H1 (cell line): ENCODE measurements at regions not wholly inside any gene's neighbourhood (a gene's known extent, or its start where the extent isn't known, plus 50 kb on each side); places are given as distances from the start of the nearest gene placed in this dataset.

Experiments
- CTCF ChIA-PET: fragments of 300-600 bp; sonication (Branson Sonifier 250); formaldehyde crosslinking; loops from one replicate; lab custom pipeline; 2021; ENCODE audit not compliant: partially characterized antibody; lab: Charles Lee
- POLR2A ChIA-PET: fragments of 300-600 bp; sonication (Branson Sonifier 250); formaldehyde crosslinking; loops from one replicate; lab custom pipeline; 2021; ENCODE audit warnings: inconsistent platforms; ENCODE audit not compliant: partially characterized antibody; lab: Charles Lee
- DNase-seq, 2 experiments: peaks; one replicate each; pipeline versions ENCODE4 v3.0.0 to v3.0.0-alpha.2; 2010 to 2022; ENCODE audit warnings: low spot score in 2 of 2, low read depth in 1 of 2, mixed read lengths in 1 of 2
- FAIRE-seq: peaks from 2 replicates; lab custom pipeline; 2011; peaks lifted over from hg19 to GRCh38; lab: Jason Lieb, UNC
- H2AFZ ChIP-seq: 2 replicates; pipeline ENCODE4 v1.8.1; 2012; ENCODE audit warnings: low read length, inconsistent platforms
- H2AK5ac ChIP-seq: 2 replicates; pipeline ENCODE4 v1.6.1; 2013; ENCODE audit warnings: low read depth, low read length
- H2BK120ac ChIP-seq: replicated peaks from 2 replicates; pipeline ENCODE3; 2013; ENCODE audit warnings: low read depth, low read length, inconsistent platforms
- H2BK12ac ChIP-seq: 2 replicates; pipeline ENCODE4 v1.6.1; 2013; ENCODE audit warnings: low read depth, low read length
- H2BK15ac ChIP-seq: 2 replicates; pipeline ENCODE4 v1.6.1; 2013; ENCODE audit warnings: low read length
- H2BK20ac ChIP-seq: 2 replicates; pipeline ENCODE4 v1.6.1; 2013; ENCODE audit warnings: low read length
- H2BK5ac ChIP-seq: 2 replicates; pipeline ENCODE4 v1.6.1; 2013; ENCODE audit warnings: low read depth, low read length
- H3K14ac ChIP-seq: 2 replicates; pipeline ENCODE4 v1.6.1; 2013; ENCODE audit warnings: inconsistent platforms; ENCODE audit not compliant: insufficient read length
- H3K18ac ChIP-seq: 2 replicates; pipeline ENCODE4 v1.6.1; 2013; ENCODE audit warnings: low read length; ENCODE audit errors: extremely low read depth
- H3K23ac ChIP-seq: 2 replicates; pipeline ENCODE4 v1.6.1; 2013; ENCODE audit warnings: inconsistent platforms; ENCODE audit not compliant: insufficient read length
- H3K23me2 ChIP-seq: 2 replicates; pipeline ENCODE4 v1.6.1; 2013; ENCODE audit warnings: low read depth, low read length
- H3K27ac ChIP-seq: 2 replicates; pipeline ENCODE4 v1.6.1; 2011; ENCODE audit warnings: low read depth, low read length, inconsistent platforms
- H3K27me3 ChIP-seq, 4 experiments: replicated peaks in 1 of 4; 1 replicate in 1 of 4; 2 replicates in 3 of 4; pipeline versions ENCODE4 v1.6.1 to v1.8.1; 2011 to 2013; ENCODE audit warnings: low read length in 3 of 4, mild to moderate bottlenecking in 3 of 4, inconsistent platforms in 2 of 4, mixed read lengths in 2 of 4, moderate library complexity in 1 of 4; ENCODE audit not compliant: control insufficient read depth in 3 of 4, insufficient read depth in 3 of 4; ENCODE audit errors: extremely low read depth in 1 of 4
- H3K36me3 ChIP-seq, 4 experiments: 2 replicates each; pipeline versions ENCODE4 v1.6.1 to v1.8.1; 2011 to 2013; ENCODE audit warnings: mild to moderate bottlenecking in 4 of 4, low read length in 3 of 4, moderate library complexity in 2 of 4, control low read depth in 1 of 4, inconsistent platforms in 1 of 4; ENCODE audit not compliant: insufficient read depth in 4 of 4, control insufficient read depth in 2 of 4
- H3K4ac ChIP-seq: replicated peaks from 2 replicates; pipeline ENCODE3; 2013; ENCODE audit warnings: low read length, low read depth, mixed read lengths, inconsistent platforms; ENCODE audit not compliant: insufficient read length
- H3K4me1 ChIP-seq, 4 experiments: replicated peaks in 1 of 4; 1 replicate in 1 of 4; 2 replicates in 3 of 4; pipeline versions ENCODE4 v1.6.1 to v1.8.1; 2011 to 2013; ENCODE audit warnings: low read length in 3 of 4, inconsistent platforms in 2 of 4, mixed read lengths in 1 of 4; ENCODE audit not compliant: insufficient read depth in 4 of 4, control insufficient read depth in 3 of 4
- H3K4me2 ChIP-seq, 2 experiments: 2 replicates each; pipeline versions ENCODE4 v1.6.1 to v1.8.1; 2011 to 2013; ENCODE audit warnings: low read depth in 2 of 2, low read length in 2 of 2, control low read depth in 1 of 2, inconsistent platforms in 1 of 2, mild to moderate bottlenecking in 1 of 2; ENCODE audit not compliant: insufficient read depth in 1 of 2
- H3K4me3 ChIP-seq, 4 experiments: fragments of 200-600, 300-600 bp in 1 of 4; sonication (generic), shearing (Covaris generic), sonication (Bioruptor Twin) in 1 of 4; 2 replicates each; pipeline versions ENCODE4 v1.5.1 to v1.8.1; 2011 to 2016; ENCODE audit warnings: low read length in 4 of 4, low read depth in 3 of 4, control low read depth in 2 of 4, inconsistent platforms in 2 of 4, mild to moderate bottlenecking in 2 of 4, mixed read lengths in 1 of 4, moderate library complexity in 1 of 4; ENCODE audit not compliant: insufficient read depth in 2 of 4; ENCODE audit errors: extremely low read depth in 1 of 4
- H3K56ac ChIP-seq: replicated peaks from 2 replicates; pipeline ENCODE3; 2013; ENCODE audit warnings: low read depth, mild to moderate bottlenecking, mixed read lengths, low read length, inconsistent platforms; ENCODE audit not compliant: insufficient read length
- H3K79me1 ChIP-seq: 2 replicates; pipeline ENCODE4 v1.6.1; 2013; ENCODE audit warnings: low read depth, low read length, control low read depth
- H3K79me2 ChIP-seq, 2 experiments: 2 replicates each; pipeline versions ENCODE4 v1.6.1 to v1.8.1; 2012 to 2013; ENCODE audit warnings: low read length in 2 of 2, mild to moderate bottlenecking in 2 of 2, inconsistent platforms in 1 of 2; ENCODE audit not compliant: insufficient read depth in 2 of 2, control insufficient read depth in 1 of 2
- H3K9ac ChIP-seq, 4 experiments: replicated peaks in 1 of 4; 1 replicate in 1 of 4; 2 replicates in 3 of 4; pipeline versions ENCODE4 v1.6.1 to v1.8.1; 2011 to 2013; ENCODE audit warnings: low read depth in 3 of 4, low read length in 3 of 4, control low read depth in 2 of 4, mild to moderate bottlenecking in 2 of 4, moderate library complexity in 2 of 4, inconsistent platforms in 1 of 4; ENCODE audit errors: extremely low read depth in 1 of 4
- H3K9me3 ChIP-seq, 2 experiments: 2 replicates each; pipeline versions ENCODE4 v1.6.1 to v1.8.1; 2012 to 2013; ENCODE audit warnings: mild to moderate bottlenecking in 2 of 2, moderate library complexity in 2 of 2, control low read depth in 1 of 2, inconsistent platforms in 1 of 2, low read depth in 1 of 2, low read length in 1 of 2, mixed read lengths in 1 of 2; ENCODE audit not compliant: insufficient read depth in 2 of 2
- H4K20me1 ChIP-seq, 2 experiments: replicated peaks in 1 of 2; 2 replicates each; pipeline versions ENCODE3 to v1.8.1; 2011 to 2013; ENCODE audit warnings: inconsistent platforms in 2 of 2, low read length in 2 of 2, mild to moderate bottlenecking in 1 of 2; ENCODE audit not compliant: insufficient read depth in 2 of 2, control insufficient read depth in 1 of 2
- H4K5ac ChIP-seq: 2 replicates; pipeline ENCODE4 v1.6.1; 2013; ENCODE audit warnings: low read length, low read depth, mixed read lengths, inconsistent platforms; ENCODE audit not compliant: insufficient read length
- H4K8ac ChIP-seq: 2 replicates; pipeline ENCODE4 v1.8.0; 2013; ENCODE audit warnings: mild to moderate bottlenecking, moderate library complexity, low read length, inconsistent platforms; ENCODE audit not compliant: insufficient read depth; ENCODE audit errors: extremely low read depth
- H4K91ac ChIP-seq: replicated peaks from 2 replicates; pipeline ENCODE3; 2013; ENCODE audit warnings: low read length, mixed read lengths, inconsistent platforms; ENCODE audit not compliant: insufficient read length
- E2F6 ChIP-seq: IDR thresholded peaks from 2 replicates; pipeline ENCODE4 v1.6.1; 2012; ENCODE audit warnings: inconsistent platforms
- PHF8 ChIP-seq: fragments of 200-600 bp; sonication (generic); conservative IDR thresholded peaks from 2 replicates; pipeline ENCODE4 v1.7.1; 2012; ENCODE audit warnings: low read depth, mild to moderate bottlenecking, inconsistent platforms, low read length, moderate library complexity
- WGBS, 2 experiments: shearing (Covaris generic) in 1 of 2; methylation state at CpG; one replicate each; pipeline versions ENCODE4 v1.1.6 to v1.1.7; 2013 to 2015; ENCODE audit warnings: low lambda C conversion rate in 2 of 2, mixed read lengths in 2 of 2, inconsistent platforms in 1 of 2, low coverage in 1 of 2, missing lambda C conversion rate in 1 of 2; ENCODE audit not compliant: insufficient replicate concordance in 2 of 2, insufficient coverage in 1 of 2, insufficient read length in 1 of 2; ENCODE audit errors: extremely low coverage in 1 of 2, missing lambda C conversion rate in 1 of 2; 5-methylcytosine and 5-hydroxymethylcytosine counted together

GRCh38 chr6:71745525-71745924 is 140.8 kb upstream of the RIMS1 start:
- CTCF ChIA-PET: no interaction called here
- WGBS, 2 experiments: 87% methylated on average over 5 of the region's 5 CpGs; no CpG with 5 or more reads in 1 of the 2 experiments

More at GRCh38 chr6:71745525-71745924, 140.8 kb upstream of the RIMS1 start:
- TF ChIP-seq E2F6: no peak
- no peak for TF ChIP-seq PHF8
- no peaks in the 10 kb centered on the region for H3K23me2 ChIP-seq
- no peaks in the 10 kb centered on the region for H3K79me2 ChIP-seq
- no peak overlapping the region for H3K4me2 ChIP-seq
- peaks cover 0 to 8% (median 0%) of the 10 kb centered on the region in 4 experiments; a peak in 1 of 7 replicates for H3K4me1 ChIP-seq
- no peaks in the 10 kb centered on the region for H3K27me3 ChIP-seq
- H3K18ac ChIP-seq: no peak overlapping the region
- H3K27ac ChIP-seq: no peak overlapping the region
- H2AK5ac ChIP-seq: no peak overlapping the region
- DNase-seq (no peak), FAIRE-seq (no peak)
- no peaks in the 10 kb centered on the region for H4K20me1 ChIP-seq
- no peak overlapping the region for H2BK20ac ChIP-seq
- no peak overlapping the region for H2BK5ac ChIP-seq
- no peak overlapping the region for H3K4ac ChIP-seq
- H3K9ac ChIP-seq: no peak overlapping the region
- POLR2A ChIA-PET: no interaction called here
- H2AFZ ChIP-seq: peak overlapping the region; percentile 90
- H2BK15ac ChIP-seq: no peak overlapping the region
- H4K91ac ChIP-seq: no peak overlapping the region
- no peak overlapping the region for H2BK12ac ChIP-seq
- no peak overlapping the region for H3K14ac ChIP-seq
- no peaks in the 10 kb centered on the region for H3K79me1 ChIP-seq
- H3K23ac ChIP-seq: no peak overlapping the region
- no peak overlapping the region for H4K5ac ChIP-seq
- no peak overlapping the region for H3K4me3 ChIP-seq
- no peak overlapping the region for H4K8ac ChIP-seq
- no peaks in the 10 kb centered on the region for H3K9me3 ChIP-seq
- H2BK120ac ChIP-seq: no peak overlapping the region
- no peak overlapping the region for H3K56ac ChIP-seq
- no peaks in the 10 kb centered on the region for H3K36me3 ChIP-seq
